ENCODE measurements at regions not wholly inside any gene's neighbourhood (a gene's known extent, or its start where the extent isn't known, plus 50 kb on each side); places are given as distances from the start of the nearest gene placed in this dataset.

GRCh38 chr2:104052356-104052755 lies 801.6 kb upstream of the POU3F3 start:
- DNase-seq = no peak
- Histone ChIP-seq H3K27ac (no peak overlapping the region), H3K27me3 (no peaks in the 10 kb centered on the region), H3K4me1 (no peaks in the 10 kb centered on the region), H3K36me3 (no peaks in the 10 kb centered on the region), H3K9me3 (no peaks in the 10 kb centered on the region), H3K4me3 (no peak overlapping the region)
- WGBS, 2 donors = 67 to 77% methylated on average over 5 of the region's 5 CpGs
- no peak for TF ChIP-seq EP300 (IDR thresholded peaks at IDR 0.05)
- no peak for TF ChIP-seq POLR2AphosphoS5 (IDR thresholded peaks at IDR 0.05)
- no peak for TF ChIP-seq CTCF (IDR thresholded peaks at IDR 0.05)
- no peak for TF ChIP-seq POLR2A (IDR thresholded peaks at IDR 0.05)
- intact Hi-C loops (cut with DNase I) = no loop called here

- no peak for DNase-seq
- Histone ChIP-seq H3K9me3 (no peaks in the 10 kb centered on the region), H3K4me1 (no peaks in the 10 kb centered on the region), H3K4me3 (no peak overlapping the region), H3K36me3 (no peaks in the 10 kb centered on the region), H3K27ac (no peak overlapping the region), H3K27me3 (no peaks in the 10 kb centered on the region)
- intact Hi-C loops (cut with DNase I) = no loop called here
- TF ChIP-seq EP300 (IDR thresholded peaks at IDR 0.05) = no peak
- TF ChIP-seq POLR2AphosphoS5 (IDR thresholded peaks at IDR 0.05) = no peak
- TF ChIP-seq CTCF (IDR thresholded peaks at IDR 0.05) = no peak
- TF ChIP-seq POLR2A (IDR thresholded peaks at IDR 0.05) = no peak
- WGBS, 2 donors = 84 to 90% methylated on average over 1 of the region's 1 CpG
Measured at GRCh38 chr2:104056451-104056850, 797.5 kb upstream of the POU3F3 start.

DNA sequence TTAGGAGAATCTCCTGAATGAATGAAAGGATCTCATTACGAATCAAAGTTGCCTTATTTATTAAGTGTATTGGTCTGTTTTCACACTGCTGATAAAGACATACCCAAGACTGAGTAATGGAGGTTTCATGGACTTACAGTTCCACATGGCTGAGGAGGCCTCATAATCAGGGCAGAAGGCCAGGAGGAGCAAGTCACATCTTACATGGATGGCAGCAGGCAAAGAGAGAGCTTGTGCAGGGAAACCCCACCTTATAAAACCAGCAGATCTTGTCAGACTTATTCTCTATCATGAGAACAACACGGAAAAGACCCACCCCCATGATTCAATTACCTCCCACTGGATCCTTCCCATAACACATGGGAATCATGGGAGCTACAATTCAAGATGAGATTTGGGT lies 785.2 kb upstream of the POU3F3 start:
- no peaks in the 10 kb centered on the region for H3K9me3 ChIP-seq
- no peaks in the 10 kb centered on the region for H3K27me3 ChIP-seq
- no peak overlapping the region for H3K27ac ChIP-seq
- TF ChIP-seq CTCF (IDR thresholded peaks at IDR 0.05) = no peak
- TF ChIP-seq POLR2AphosphoS5 (IDR thresholded peaks at IDR 0.05) = no peak
- no peak for TF ChIP-seq POLR2A (IDR thresholded peaks at IDR 0.05)
- 74 to 75% methylated on average over 2 of the region's 2 CpGs for WGBS, 2 donors
- H3K4me3 ChIP-seq = no peak overlapping the region
- DNase-seq = no peak
- H3K4me1 ChIP-seq = no peaks in the 10 kb centered on the region
- no peaks in the 10 kb centered on the region for H3K36me3 ChIP-seq
- intact Hi-C loops (cut with DNase I) = no loop called here

DNA sequence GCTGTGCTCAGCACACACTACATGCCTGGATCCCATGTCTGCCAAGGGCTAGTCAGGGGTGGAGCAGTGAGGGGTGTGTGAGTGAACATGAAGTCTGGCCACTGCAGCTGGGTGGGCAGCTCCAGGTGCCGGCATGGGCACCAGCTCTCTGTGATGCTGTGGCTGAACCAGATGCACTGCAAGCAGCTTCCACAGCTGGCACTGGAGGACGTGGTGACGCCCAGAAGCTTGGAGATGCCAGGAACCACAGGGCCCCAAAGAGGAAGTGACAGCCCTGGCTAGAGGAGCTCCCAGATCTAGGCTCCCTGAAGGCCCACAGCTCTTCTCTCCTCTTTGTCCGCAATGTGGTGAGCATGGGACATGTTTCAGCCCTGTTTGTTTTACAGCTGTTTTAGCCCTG lies 776.3 kb upstream of the POU3F3 start:
- Histone ChIP-seq H3K9me3 (no peaks in the 10 kb centered on the region), H3K27me3 (no peaks in the 10 kb centered on the region), H3K36me3 (no peaks in the 10 kb centered on the region), H3K27ac (no peak overlapping the region), H3K4me3 (no peak overlapping the region), H3K4me1 (no peaks in the 10 kb centered on the region)
- WGBS, 2 donors = 83 to 84% methylated on average over 4 of the region's 4 CpGs
- intact Hi-C loops (cut with DNase I) = no loop called here
- DNase-seq = no peak
- TF ChIP-seq POLR2A (IDR thresholded peaks at IDR 0.05) = no peak
- TF ChIP-seq POLR2AphosphoS5 (IDR thresholded peaks at IDR 0.05) = no peak
- TF ChIP-seq EP300 (IDR thresholded peaks at IDR 0.05) = no peak
- TF ChIP-seq CTCF (IDR thresholded peaks at IDR 0.05) = no peak

GRCh38 chr2:104078431-104079157 lies 775.3 kb upstream of the POU3F3 start:
- Histone ChIP-seq H3K4me3 (no peak overlapping the region), H3K4me1 (peaks cover 0 to 2% (median 0%) of the 10 kb centered on the region in 4 donors), H3K27me3 (no peaks in the 10 kb centered on the region), H3K36me3 (no peaks in the 10 kb centered on the region), H3K9me3 (no peaks in the 10 kb centered on the region), H3K27ac (no peak overlapping the region)
- DNase-seq = no peak
- 85 to 89% methylated on average over 9 of the region's 9 CpGs for WGBS, 2 donors
- TF ChIP-seq POLR2A (IDR thresholded peaks at IDR 0.05) (no peak), CTCF (IDR thresholded peaks at IDR 0.05) (no peak), EP300 (IDR thresholded peaks at IDR 0.05) (no peak), POLR2AphosphoS5 (IDR thresholded peaks at IDR 0.05) (no peak)
- intact Hi-C loops (cut with DNase I) = no loop called here
